ENCODE measurements at regions not wholly inside any gene's neighbourhood (a gene's known extent, or its start where the extent isn't known, plus 50 kb on each side); places are given as distances from the start of the nearest gene placed in this dataset.

- TF ChIP-seq EZH2phosphoT487 (IDR thresholded peaks at IDR 0.05; ENCODE audit: insufficient read depth, low read depth) (no peak), EZH2 (IDR thresholded peaks at IDR 0.05; ENCODE audit: insufficient read depth, poor library complexity, severe bottlenecking) (no peak)
These were observed 266.7 kb downstream of the ENGASE start for GRCh38 chr17:79341222-79341780.

Data from GM23248 (cell line).